T47D (cell line): ENCODE measurements at regions not wholly inside any gene's neighbourhood (a gene's known extent, or its start where the extent isn't known, plus 50 kb on each side); places are given as distances from the start of the nearest gene placed in this dataset.

Experiments
- DNase-seq, 2 experiments: peaks; one replicate each; pipeline versions ENCODE4 v3.0.0 to v3.0.0-alpha.2; 2011 to 2012; ENCODE audit warnings: low read depth in 1 of 2, low spot score in 1 of 2
- JUND ChIP-seq: IDR thresholded peaks from 2 replicates; pipeline ENCODE4 v1.6.1; 2012; ENCODE audit warnings: low read depth
- in situ Hi-C: cut with HindIII; loops from 2 replicates; pipeline ENCODE4 v1.10.0; 2016; ENCODE audit warnings: low sequenced_read_pairs, low pct_unique_long_range_greater_than_20kb

DNA sequence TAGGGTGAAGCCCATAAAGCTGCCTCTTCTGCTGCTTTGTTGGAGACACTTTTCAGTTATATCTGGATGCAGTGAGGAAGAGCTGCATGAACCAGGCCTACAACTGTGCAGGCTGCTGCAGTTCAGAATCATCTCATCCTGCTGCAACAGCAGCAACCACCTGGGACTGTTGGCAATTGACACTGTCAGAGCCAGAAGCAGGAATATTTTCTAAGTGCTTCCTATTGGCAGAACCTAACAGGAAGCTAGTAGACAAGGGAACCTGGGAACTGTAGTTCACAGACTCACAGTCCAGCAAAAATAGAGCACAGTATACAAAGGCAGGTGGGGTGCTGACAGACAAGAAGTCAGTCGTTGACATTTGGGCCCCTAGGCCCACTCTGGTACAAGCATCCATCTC is 452.9 kb upstream of the SPRED2 start:
- DNase-seq = peak in 1 of 2 experiments; percentile 18
- TF ChIP-seq JUND = no peak
- in situ Hi-C loops = no loop called here

DNA sequence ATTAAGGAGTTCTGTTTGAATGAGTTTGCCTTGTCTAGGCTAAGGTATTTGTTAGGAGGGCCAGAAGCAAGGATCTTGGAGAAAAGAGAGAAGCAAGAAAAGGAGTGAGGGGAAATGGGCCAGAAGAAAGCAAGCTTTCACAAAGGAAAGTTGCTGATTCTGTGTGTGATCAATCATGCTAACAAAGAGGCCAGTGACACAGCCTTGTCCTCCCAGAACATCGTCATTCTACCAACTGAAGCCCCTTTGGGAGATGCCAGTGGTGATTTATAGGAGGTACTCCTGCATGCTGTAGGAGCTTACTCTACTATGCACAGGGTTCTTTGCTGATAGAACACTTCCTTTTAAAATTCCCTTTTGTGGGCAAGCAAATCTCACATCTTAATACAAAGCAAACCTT is 449.2 kb upstream of the SPRED2 start:
- in situ Hi-C loops = no loop called here
- TF ChIP-seq JUND = no peak
- DNase-seq = no peak

DNA sequence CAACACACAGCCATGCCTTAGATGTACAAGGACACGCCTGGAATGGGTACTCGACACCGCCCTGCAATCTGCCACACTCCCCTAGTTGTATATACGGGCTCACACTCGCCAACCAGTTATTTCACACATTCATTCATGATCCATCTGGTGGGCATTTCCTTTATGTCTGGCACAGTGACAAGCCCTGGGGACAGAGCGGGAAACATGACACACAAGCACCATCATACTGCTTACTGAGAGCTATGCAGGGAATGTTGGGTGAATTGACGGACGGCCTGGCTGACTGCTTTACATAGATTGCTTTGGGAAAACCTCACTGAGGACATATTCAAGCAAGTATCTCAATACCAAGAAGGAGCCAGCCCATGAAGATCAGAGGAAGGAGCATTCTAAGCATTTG is 448.0 kb upstream of the SPRED2 start:
- in situ Hi-C loops = no loop called here
- peak in 1 of 2 experiments; percentile 1 for DNase-seq
- TF ChIP-seq JUND = no peak

- TF ChIP-seq JUND = no peak
- in situ Hi-C loops = no loop called here
- DNase-seq = peak in 1 of 2 experiments; percentile 1
Observed at GRCh38 chr2:65878011-65878340, 445.6 kb upstream of the SPRED2 start.

DNA sequence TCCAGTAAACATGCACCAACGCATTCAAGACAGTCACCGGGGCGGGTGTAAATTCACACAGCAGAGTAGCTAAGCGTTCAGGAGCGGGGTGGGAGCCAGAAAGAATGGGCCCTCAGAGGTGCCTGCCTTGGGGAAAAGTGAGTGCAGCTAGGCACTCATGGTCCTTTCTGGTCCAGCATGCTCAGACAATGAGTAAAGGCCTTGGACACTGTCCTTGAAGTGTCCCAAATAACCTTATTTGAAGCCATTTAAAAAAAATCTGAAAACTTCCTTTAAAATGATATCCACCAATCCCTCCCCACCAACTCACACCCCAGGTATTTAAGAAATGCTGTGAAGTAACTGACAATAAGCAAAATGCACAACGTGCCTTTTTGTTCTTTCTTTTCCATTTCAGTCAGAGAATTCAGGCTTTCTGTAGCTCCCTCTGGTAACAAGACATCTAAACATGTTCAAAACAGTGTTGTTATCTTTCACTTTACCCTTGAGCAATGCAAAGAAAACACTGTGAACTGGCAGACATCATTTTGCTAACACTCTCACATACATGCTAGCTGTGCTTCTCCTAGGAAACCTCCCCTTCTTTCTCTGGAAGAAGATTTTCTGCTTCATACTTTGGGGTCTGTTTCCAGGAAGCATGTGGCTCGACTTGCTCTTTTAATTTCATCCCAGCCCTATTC is 445.1 kb upstream of the SPRED2 start:
- DNase-seq = no peak
- in situ Hi-C loops = no loop called here
- no peak for TF ChIP-seq JUND

DNA sequence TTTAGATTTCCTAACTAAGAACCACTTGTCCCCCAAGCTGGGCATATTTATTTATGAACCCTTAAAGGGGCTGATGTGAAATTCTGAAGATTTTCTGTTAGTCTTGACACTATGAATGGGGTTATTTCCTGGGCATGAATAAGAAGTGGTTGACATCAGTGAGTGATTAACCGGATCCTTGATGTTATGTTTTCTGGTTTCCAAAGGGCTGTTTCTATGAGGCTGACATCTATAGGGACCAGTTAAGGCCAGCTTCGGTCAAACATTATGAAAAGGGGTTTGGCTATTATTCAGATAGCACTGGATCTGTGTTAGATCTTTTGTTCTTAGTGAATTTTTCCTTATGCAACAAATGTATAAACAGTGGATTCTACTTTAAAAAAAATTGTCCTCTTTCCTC is 443.7 kb upstream of the SPRED2 start:
- no peak for DNase-seq
- no peak for TF ChIP-seq JUND
- in situ Hi-C loops = no loop called here

DNA sequence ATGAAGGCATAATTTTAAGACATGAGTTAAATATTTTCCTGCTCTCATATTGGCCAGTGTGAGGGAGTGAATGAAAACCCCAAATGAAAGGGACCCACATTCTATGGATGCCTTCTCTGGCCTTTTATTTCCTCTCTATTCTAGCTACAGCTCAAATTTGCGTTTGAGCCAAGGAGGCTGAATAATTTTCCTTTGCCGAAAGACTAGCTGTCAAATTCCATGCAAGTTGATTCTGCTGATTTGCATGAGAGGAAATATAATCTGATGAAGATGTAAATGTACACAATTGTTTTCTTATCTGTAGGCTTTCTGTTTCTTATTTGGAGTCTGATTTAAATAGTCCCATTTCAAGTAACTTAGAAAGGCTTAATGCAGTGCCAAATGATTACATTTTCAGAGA is 438.4 kb upstream of the SPRED2 start:
- no peak for TF ChIP-seq JUND
- DNase-seq = no peak
- in situ Hi-C loops = no loop called here

- no peak for TF ChIP-seq JUND
- in situ Hi-C loops = no loop called here
- DNase-seq = no peak
Observed at GRCh38 chr2:65869296-65869695, 436.9 kb upstream of the SPRED2 start.

- TF ChIP-seq JUND = no peak
- DNase-seq = no peak
- in situ Hi-C loops = no loop called here
Observed at GRCh38 chr2:65868177-65868576, 435.8 kb upstream of the SPRED2 start.

DNA sequence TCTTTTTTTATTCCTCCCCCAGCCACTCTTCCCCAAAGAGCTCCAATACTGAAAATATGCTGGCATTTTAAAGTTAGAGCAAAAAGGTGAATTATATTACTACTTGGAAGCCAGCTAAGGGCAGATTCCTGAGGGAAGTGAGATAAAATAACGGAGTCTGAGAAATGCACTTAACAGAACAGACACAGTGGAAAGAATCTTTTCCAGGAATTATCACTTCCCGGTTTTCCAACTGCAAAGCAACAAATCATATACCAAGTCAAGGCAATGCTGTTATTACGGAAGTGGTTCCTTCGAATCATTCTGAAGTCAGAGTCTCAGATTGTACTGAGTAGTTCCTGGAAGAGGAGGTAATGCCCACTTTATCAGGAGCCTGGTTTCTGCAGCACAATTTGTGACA is 435.0 kb upstream of the SPRED2 start:
- in situ Hi-C loops = no loop called here

DNA sequence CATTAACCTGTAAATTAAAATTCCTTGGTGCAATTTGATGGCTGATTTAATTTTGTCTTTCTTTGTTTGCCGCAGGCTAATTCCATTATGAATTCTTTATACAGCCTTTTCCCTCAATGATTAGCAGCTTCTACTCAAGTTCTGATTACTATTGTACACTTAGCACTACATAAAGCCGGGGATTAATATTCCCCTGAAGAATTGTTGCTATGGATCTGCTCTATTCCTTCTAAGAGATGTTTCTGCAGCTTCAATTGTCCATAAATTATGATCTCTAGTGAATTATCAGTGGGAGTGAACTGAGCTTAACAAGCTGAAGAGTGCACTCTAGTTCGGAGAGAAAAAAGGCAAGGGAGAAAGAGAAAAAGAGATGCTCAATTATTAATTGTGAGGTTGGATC is 433.7 kb upstream of the SPRED2 start:
- in situ Hi-C loops = no loop called here
- DNase-seq = no peak

More for the DNA sequence above, 435.0 kb upstream of the SPRED2 start:
- no peak for DNase-seq
- TF ChIP-seq JUND = no peak

GRCh38 chr2:65864619-65865018 is 432.2 kb upstream of the SPRED2 start:
- TF ChIP-seq JUND = no peak
- in situ Hi-C loops = no loop called here
- DNase-seq = no peak

More for the DNA sequence above, 433.7 kb upstream of the SPRED2 start:
- TF ChIP-seq JUND = no peak

DNA sequence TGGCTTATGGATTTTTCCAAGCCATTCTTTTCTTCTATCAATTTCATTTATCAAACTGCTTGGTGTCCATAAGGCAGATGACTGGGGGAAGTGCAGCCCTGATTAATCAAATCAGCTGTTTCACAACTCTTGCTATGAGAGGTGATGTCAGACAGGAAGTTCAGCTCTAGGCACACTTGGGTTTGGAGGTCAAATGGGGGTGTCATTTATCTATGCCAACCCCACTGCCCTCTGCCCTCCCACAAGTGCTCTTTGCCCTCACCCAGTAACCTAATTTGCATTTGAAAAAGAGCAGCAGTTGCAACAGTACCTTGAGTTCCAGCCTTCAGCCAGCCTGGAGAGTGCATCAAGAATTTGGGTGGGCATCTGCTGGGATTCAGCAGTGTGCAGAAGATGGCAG is 431.3 kb upstream of the SPRED2 start:
- TF ChIP-seq JUND = no peak

GRCh38 chr2:65856928-65857327 is 424.5 kb upstream of the SPRED2 start:
- no peak for TF ChIP-seq JUND
- in situ Hi-C loops = no loop called here
- DNase-seq = no peak

More for the DNA sequence above, 431.3 kb upstream of the SPRED2 start:
- DNase-seq = no peak
- in situ Hi-C loops = no loop called here
